ENCODE measurements at regions not wholly inside any gene's neighbourhood (a gene's known extent, or its start where the extent isn't known, plus 50 kb on each side); places are given as distances from the start of the nearest gene placed in this dataset.

GRCh38 chr5:148011398-148012137 is 52.2 kb upstream of the SPINK5 start (continued):
- no peak; the same call in 1 of the 2 replicates for TF ChIP-seq HIC1 (tag by site-specific recombination; IDR thresholded peaks at IDR 0.05)
- no peak for TF ChIP-seq ZSCAN23 (tag by site-specific recombination; IDR thresholded peaks at IDR 0.05)
- TF ChIP-seq GFI1B (tag by site-specific recombination; IDR thresholded peaks at IDR 0.05) = no peak
- TF ChIP-seq PBX3 (CRISPR knock-in tag; IDR thresholded peaks at IDR 0.05) = no peak
- TF ChIP-seq HOXC10 (CRISPR knock-in tag; IDR thresholded peaks at IDR 0.05) = no peak
- no peak for TF ChIP-seq ZNF670 (tag by site-specific recombination; IDR thresholded peaks at IDR 0.05; ENCODE audit: low read depth)
- TF ChIP-seq ZNF114 (tag by site-specific recombination; IDR thresholded peaks at IDR 0.05) = no peak
- no peak for TF ChIP-seq ZNF26 (tag by site-specific recombination; IDR thresholded peaks at IDR 0.05)
- no peak for TF ChIP-seq ZNF169 (tag by site-specific recombination; IDR thresholded peaks at IDR 0.05)
- no peak for TF ChIP-seq ZSCAN18 (tag by site-specific recombination; IDR thresholded peaks at IDR 0.05)
- no peak for TF ChIP-seq ZNF423 (tag by site-specific recombination; IDR thresholded peaks at IDR 0.05)
- no peak for TF ChIP-seq ZNF785 (tag by site-specific recombination; IDR thresholded peaks at IDR 0.05)
- no peak for TF ChIP-seq ZNF121 (tag by site-specific recombination; IDR thresholded peaks at IDR 0.05)
- TF ChIP-seq HOXA7 (CRISPR knock-in tag; IDR thresholded peaks at IDR 0.05; ENCODE audit: borderline replicate concordance) = no peak
- TF ChIP-seq ZNF600 (tag by site-specific recombination; IDR thresholded peaks at IDR 0.05) = no peak
- no peak for TF ChIP-seq ZNF707 (tag by site-specific recombination; IDR thresholded peaks at IDR 0.05)
- TF ChIP-seq ZNF155 (tag by site-specific recombination; IDR thresholded peaks at IDR 0.05) = no peak
- TF ChIP-seq ZNF48 (tag by site-specific recombination; IDR thresholded peaks at IDR 0.05) = no peak
- no peak for TF ChIP-seq ZNF266 (tag by site-specific recombination; IDR thresholded peaks at IDR 0.05; ENCODE audit: low read depth)
- no peak for TF ChIP-seq ZNF223 (tag by site-specific recombination; IDR thresholded peaks at IDR 0.05)
- no peak for TF ChIP-seq ZBTB6 (tag by site-specific recombination; IDR thresholded peaks at IDR 0.05)
- TF ChIP-seq ZBTB49 (tag by site-specific recombination; IDR thresholded peaks at IDR 0.05; ENCODE audit: low read depth) = no peak
- TF ChIP-seq ZNF148 (tag by site-specific recombination; IDR thresholded peaks at IDR 0.05; ENCODE audit: borderline replicate concordance) = no peak
- peak; percentile 67 for TF ChIP-seq SCRT2 (tag by site-specific recombination; IDR thresholded peaks at IDR 0.05)
- peak; percentile 51; the same call in 1 of the 2 replicates for TF ChIP-seq GLIS1 (tag by site-specific recombination; IDR thresholded peaks at IDR 0.05)

All from HEK293 (cell line).